NCI-H1436 treated with DMSO at 0.1 percent for 48 hours (cell line): ENCODE measurements at regions not wholly inside any gene's neighbourhood (a gene's known extent, or its start where the extent isn't known, plus 50 kb on each side); places are given as distances from the start of the nearest gene placed in this dataset.

Source experiments
- DNase-seq: peaks from one replicate; lab custom pipeline; 2025; lab: John Stamatoyannopoulos, UW

GRCh38 chr6:103062136-103062535 lies 1668.6 kb downstream of the GRIK2 start:
- no peak for DNase-seq

GRCh38 chr6:103047567-103047966 lies 1654.1 kb downstream of the GRIK2 start:
- DNase-seq = no peak

GRCh38 chr6:103042336-103042735 lies 1648.8 kb downstream of the GRIK2 start:
- DNase-seq = peak; percentile 54

GRCh38 chr6:103036846-103037245 lies 1643.3 kb downstream of the GRIK2 start:
- DNase-seq = no peak

- DNase-seq = no peak
Observed at GRCh38 chr6:103027271-103027931, 1633.9 kb downstream of the GRIK2 start.

GRCh38 chr6:103018426-103018825 lies 1624.9 kb downstream of the GRIK2 start:
- no peak for DNase-seq

- DNase-seq = no peak
Observed at GRCh38 chr6:103017878-103018277, 1624.4 kb downstream of the GRIK2 start.

- DNase-seq = no peak
Observed at GRCh38 chr6:103011605-103012004, 1618.1 kb downstream of the GRIK2 start.

GRCh38 chr6:103002282-103002681 lies 1608.8 kb downstream of the GRIK2 start:
- DNase-seq = no peak

- no peak for DNase-seq
Observed at GRCh38 chr6:103001724-103002123, 1608.2 kb downstream of the GRIK2 start.

- no peak for DNase-seq
Observed at GRCh38 chr6:103000688-103001087, 1607.2 kb downstream of the GRIK2 start.

GRCh38 chr6:102995491-102995890 lies 1602.0 kb downstream of the GRIK2 start:
- no peak for DNase-seq

- no peak for DNase-seq
Observed at GRCh38 chr6:102994866-102995265, 1601.4 kb downstream of the GRIK2 start.

GRCh38 chr6:102986086-102986485 lies 1592.6 kb downstream of the GRIK2 start:
- DNase-seq = no peak

GRCh38 chr6:102984357-102984756 lies 1590.8 kb downstream of the GRIK2 start:
- DNase-seq = no peak

- DNase-seq = no peak
Observed at GRCh38 chr6:102981490-102982015, 1588.0 kb downstream of the GRIK2 start.

GRCh38 chr6:102980951-102981350 lies 1587.4 kb downstream of the GRIK2 start:
- DNase-seq = no peak

GRCh38 chr6:102961902-102962301 lies 1568.4 kb downstream of the GRIK2 start:
- no peak for DNase-seq

GRCh38 chr6:102950967-102951366 lies 1557.5 kb downstream of the GRIK2 start:
- no peak for DNase-seq

GRCh38 chr6:102944475-102944874 lies 1551.0 kb downstream of the GRIK2 start:
- no peak for DNase-seq

GRCh38 chr6:102942206-102942605 lies 1548.7 kb downstream of the GRIK2 start:
- DNase-seq = no peak

GRCh38 chr6:102936959-102937358 lies 1543.5 kb downstream of the GRIK2 start:
- DNase-seq = no peak

GRCh38 chr6:102928109-102928508 lies 1534.6 kb downstream of the GRIK2 start:
- DNase-seq = no peak

GRCh38 chr6:102918161-102918560 lies 1524.7 kb downstream of the GRIK2 start:
- DNase-seq = no peak
